Keratinocyte (primary cell): ENCODE measurements at regions not wholly inside any gene's neighbourhood (a gene's known extent, or its start where the extent isn't known, plus 50 kb on each side); places are given as distances from the start of the nearest gene placed in this dataset.

ENCODE experiments used
- DNase-seq: peaks from one replicate; pipeline ENCODE4 v3.0.0-alpha.2; 2011; ENCODE audit warnings: low read depth, missing footprints, low spot score
- FAIRE-seq: peaks from 2 replicates; lab custom pipeline; 2011; peaks lifted over from hg19 to GRCh38; lab: Jason Lieb, UNC
- H2AFZ ChIP-seq: 2 replicates; pipeline ENCODE4 v1.6.0; 2012; ENCODE audit warnings: low read length, control low read depth, inconsistent platforms; ENCODE audit not compliant: control insufficient read depth
- H3K27ac ChIP-seq: 2 replicates; pipeline ENCODE4 v1.5.1; 2011; ENCODE audit warnings: low read length; ENCODE audit not compliant: control insufficient read depth, insufficient read depth
- H3K27me3 ChIP-seq: 3 replicates; pipeline ENCODE4 v1.6.0; 2011; ENCODE audit warnings: low read length; ENCODE audit not compliant: control insufficient read depth, insufficient read depth; ENCODE audit errors: extremely low read depth
- H3K36me3 ChIP-seq, 2 experiments: 2 replicates in 1 of 2; 3 replicates in 1 of 2; pipeline ENCODE4 v1.5.1; 2011; ENCODE audit warnings: low read length in 2 of 2, mild to moderate bottlenecking in 1 of 2; ENCODE audit not compliant: control insufficient read depth in 2 of 2, insufficient read depth in 2 of 2; ENCODE audit errors: extremely low read depth in 1 of 2
- H3K4me1 ChIP-seq: 3 replicates; pipeline ENCODE4 v1.5.1; 2011; ENCODE audit warnings: low read length; ENCODE audit not compliant: control insufficient read depth, insufficient read depth; ENCODE audit errors: extremely low read depth
- H3K4me2 ChIP-seq: 3 replicates; pipeline ENCODE4 v1.6.0; 2011; ENCODE audit warnings: low read depth, low read length; ENCODE audit not compliant: control insufficient read depth, insufficient read depth; ENCODE audit errors: extremely low read depth
- H3K4me3 ChIP-seq, 3 experiments: fragments of 200-600 bp in 1 of 3; sonication (generic) in 1 of 3; 2 replicates in 2 of 3; 3 replicates in 1 of 3; pipeline ENCODE4 v1.5.1; 2011 to 2016; ENCODE audit warnings: low read length in 3 of 3, mild to moderate bottlenecking in 3 of 3, control low read depth in 2 of 3, inconsistent platforms in 1 of 3, low read depth in 1 of 3, mixed read lengths in 1 of 3, mixed run types in 1 of 3, moderate library complexity in 1 of 3; ENCODE audit not compliant: control insufficient read depth in 2 of 3, insufficient read depth in 2 of 3; ENCODE audit errors: extremely low read depth in 1 of 3
- H3K79me2 ChIP-seq: 2 replicates; pipeline ENCODE4 v1.6.0; 2012; ENCODE audit warnings: low read length; ENCODE audit not compliant: control insufficient read depth, insufficient read depth
- H3K9ac ChIP-seq: 3 replicates; pipeline ENCODE4 v1.6.0; 2011; ENCODE audit warnings: low read length; ENCODE audit not compliant: control insufficient read depth, insufficient read depth; ENCODE audit errors: extremely low read depth
- H3K9me1 ChIP-seq: 3 replicates; pipeline ENCODE4 v1.6.0; 2011; ENCODE audit warnings: low read length; ENCODE audit not compliant: control insufficient read depth, insufficient read depth; ENCODE audit errors: extremely low read depth
- H3K9me3 ChIP-seq: 2 replicates; pipeline ENCODE4 v1.5.1; 2012; ENCODE audit warnings: low read depth, low read length; ENCODE audit not compliant: control insufficient read depth
- H4K20me1 ChIP-seq: 3 replicates; pipeline ENCODE4 v1.6.0; 2011; ENCODE audit warnings: low read length; ENCODE audit not compliant: control insufficient read depth, insufficient read depth; ENCODE audit errors: extremely low read depth
- CTCF ChIP-seq, 3 experiments: IDR thresholded peaks in 1 of 3; conservative IDR thresholded peaks in 1 of 3; optimal IDR thresholded peaks in 1 of 3; 2 replicates in 2 of 3; 3 replicates in 1 of 3; pipeline versions ENCODE3 to v1.5.1; 2011; ENCODE audit warnings: low read length in 3 of 3, mild to moderate bottlenecking in 3 of 3, moderate library complexity in 2 of 3, control low read depth in 1 of 3, inconsistent platforms in 1 of 3; ENCODE audit not compliant: insufficient read depth in 2 of 3; ENCODE audit errors: extremely low read depth in 1 of 3
- EZH2 ChIP-seq: IDR thresholded peaks from one replicate; pipeline ENCODE4 v1.6.1; 2012; ENCODE audit warnings: inconsistent platforms, mild to moderate bottlenecking, low read length, moderate library complexity
- dilution Hi-C: fragments of 300-500 bp; cut with MboI; formaldehyde crosslinking; loops from one replicate; pipeline ENCODE4 v1.7.0; 2020; ENCODE audit warnings: low sequenced_read_pairs; ENCODE audit not compliant: extremely low pct_ligation_motif_present

GRCh38 chr3:80238152-80238551 is 470.4 kb upstream of the ROBO1 start:
- dilution Hi-C loops: no loop called here
- no peaks in the 10 kb centered on the region for H3K9me3 ChIP-seq
- H3K9ac ChIP-seq: no peak overlapping the region
- H3K4me1 ChIP-seq: peaks cover 5% of the 10 kb centered on the region
- TF ChIP-seq EZH2 (no peak), CTCF (optimal IDR thresholded peaks at IDR 0.05 in 1 of 3, IDR thresholded peaks at IDR 0.05 in 1 of 3, conservative IDR thresholded peaks at IDR 0.05 in 1 of 3; ENCODE audit: extremely low read depth in 1 of 3, insufficient read depth in 2 of 3, low read length in 3 of 3) (no peak)
- no peak overlapping the region for H3K4me2 ChIP-seq
- DNase-seq: no peak
- no peaks in the 10 kb centered on the region for H3K27me3 ChIP-seq
- FAIRE-seq: no peak
- no peaks in the 10 kb centered on the region for H3K9me1 ChIP-seq
- H3K4me3 ChIP-seq: no peak overlapping the region
- no peak overlapping the region for H3K27ac ChIP-seq
- H3K79me2 ChIP-seq: no peaks in the 10 kb centered on the region
- no peaks in the 10 kb centered on the region for H3K36me3 ChIP-seq
- no peak overlapping the region for H2AFZ ChIP-seq
- no peaks in the 10 kb centered on the region for H4K20me1 ChIP-seq

GRCh38 chr3:80234706-80235105 is 466.9 kb upstream of the ROBO1 start:
- Histone ChIP-seq H2AFZ (no peak overlapping the region), H3K4me1 (peaks cover 13% of the 10 kb centered on the region), H3K4me2 (no peak overlapping the region), H3K9me1 (no peaks in the 10 kb centered on the region), H3K9me3 (no peaks in the 10 kb centered on the region), H4K20me1 (no peaks in the 10 kb centered on the region), H3K9ac (no peak overlapping the region), H3K79me2 (no peaks in the 10 kb centered on the region), H3K27me3 (no peaks in the 10 kb centered on the region), H3K36me3 (no peaks in the 10 kb centered on the region), H3K27ac (no peak overlapping the region), H3K4me3 (no peak overlapping the region)
- DNase-seq (no peak), FAIRE-seq (no peak)
- dilution Hi-C loops: no loop called here
- no peak for TF ChIP-seq EZH2

- TF ChIP-seq CTCF (optimal IDR thresholded peaks at IDR 0.05 in 1 of 3, IDR thresholded peaks at IDR 0.05 in 1 of 3, conservative IDR thresholded peaks at IDR 0.05 in 1 of 3; ENCODE audit: extremely low read depth in 1 of 3, insufficient read depth in 2 of 3, low read length in 3 of 3): no peak
- no peak overlapping the region for H3K4me3 ChIP-seq
- no peak overlapping the region for H3K9ac ChIP-seq
- no peaks in the 10 kb centered on the region for H3K27me3 ChIP-seq
- H3K9me1 ChIP-seq: no peaks in the 10 kb centered on the region
- H3K9me3 ChIP-seq: no peaks in the 10 kb centered on the region
- peaks cover 13% of the 10 kb centered on the region for H3K4me1 ChIP-seq
- no peaks in the 10 kb centered on the region for H4K20me1 ChIP-seq
- H3K4me2 ChIP-seq: no peak overlapping the region
- H2AFZ ChIP-seq: no peak overlapping the region
- H3K27ac ChIP-seq: no peak overlapping the region
- no peak for FAIRE-seq
- DNase-seq: no peak
- H3K36me3 ChIP-seq: no peaks in the 10 kb centered on the region
- dilution Hi-C loops: no loop called here
- no peaks in the 10 kb centered on the region for H3K79me2 ChIP-seq
Measured at GRCh38 chr3:80233576-80233975, 465.8 kb upstream of the ROBO1 start.
